Hepatocyte (in vitro differentiated cells): ENCODE measurements at regions not wholly inside any gene's neighbourhood (a gene's known extent, or its start where the extent isn't known, plus 50 kb on each side); places are given as distances from the start of the nearest gene placed in this dataset.

Experiments used
- CTCF ChIP-seq: fragments of 200-600 bp; sonication (generic); IDR thresholded peaks from 2 replicates; pipeline ENCODE4 v1.5.1; 2016; ENCODE audit warnings: antibody characterized with exemption, mild to moderate bottlenecking; ENCODE audit not compliant: poor library complexity
- EZH2 ChIP-seq: fragments of 200-600 bp; sonication (generic); IDR thresholded peaks from 2 replicates; pipeline ENCODE4 v1.6.1; 2016; ENCODE audit warnings: antibody characterized with exemption, mild to moderate bottlenecking, borderline replicate concordance
- EZH2phosphoT487 ChIP-seq: fragments of 200-600 bp; sonication (generic); IDR thresholded peaks from one replicate; pipeline ENCODE4 v1.6.1; 2018; ENCODE audit warnings: antibody characterized with exemption, mild to moderate bottlenecking, low read depth, moderate library complexity; ENCODE audit not compliant: unreplicated experiment, severe bottlenecking

- no peak for TF ChIP-seq CTCF
- TF ChIP-seq EZH2, result no peak
- TF ChIP-seq EZH2phosphoT487, result no peak
These were observed 183.5 kb downstream of the NUAK1 start for GRCh38 chr12:105954951-105955931.
